ENCODE measurements at regions not wholly inside any gene's neighbourhood (a gene's known extent, or its start where the extent isn't known, plus 50 kb on each side); places are given as distances from the start of the nearest gene placed in this dataset.

DNA sequence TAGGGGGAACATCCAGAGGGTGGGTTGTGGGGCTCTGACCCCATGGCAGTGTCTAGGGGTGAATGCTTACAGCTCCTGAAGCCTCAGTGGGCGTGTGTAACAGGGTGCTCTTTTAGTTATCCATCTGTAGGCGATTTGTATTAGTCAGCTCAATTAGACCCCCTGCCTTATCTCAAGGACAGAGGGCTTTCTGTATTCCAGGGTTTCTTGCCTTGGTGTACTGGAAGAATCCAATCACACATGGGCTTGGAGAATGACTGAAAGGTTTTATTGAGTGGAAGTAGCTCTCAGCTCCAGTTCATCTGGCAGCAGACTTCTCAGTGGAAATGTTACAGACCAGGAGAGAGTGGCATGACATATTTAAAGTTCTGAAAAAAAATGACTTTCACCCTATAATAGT, 334.0 kb upstream of the GCFC2 start:
- TF ChIP-seq, protein P1, sequence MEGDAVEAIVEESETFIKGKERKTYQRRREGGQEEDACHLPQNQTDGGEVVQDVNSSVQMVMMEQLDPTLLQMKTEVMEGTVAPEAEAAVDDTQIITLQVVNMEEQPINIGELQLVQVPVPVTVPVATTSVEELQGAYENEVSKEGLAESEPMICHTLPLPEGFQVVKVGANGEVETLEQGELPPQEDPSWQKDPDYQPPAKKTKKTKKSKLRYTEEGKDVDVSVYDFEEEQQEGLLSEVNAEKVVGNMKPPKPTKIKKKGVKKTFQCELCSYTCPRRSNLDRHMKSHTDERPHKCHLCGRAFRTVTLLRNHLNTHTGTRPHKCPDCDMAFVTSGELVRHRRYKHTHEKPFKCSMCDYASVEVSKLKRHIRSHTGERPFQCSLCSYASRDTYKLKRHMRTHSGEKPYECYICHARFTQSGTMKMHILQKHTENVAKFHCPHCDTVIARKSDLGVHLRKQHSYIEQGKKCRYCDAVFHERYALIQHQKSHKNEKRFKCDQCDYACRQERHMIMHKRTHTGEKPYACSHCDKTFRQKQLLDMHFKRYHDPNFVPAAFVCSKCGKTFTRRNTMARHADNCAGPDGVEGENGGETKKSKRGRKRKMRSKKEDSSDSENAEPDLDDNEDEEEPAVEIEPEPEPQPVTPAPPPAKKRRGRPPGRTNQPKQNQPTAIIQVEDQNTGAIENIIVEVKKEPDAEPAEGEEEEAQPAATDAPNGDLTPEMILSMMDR (IDR thresholded peaks at IDR 0.05), result no peak
- no peak for TF ChIP-seq ZFX (IDR thresholded peaks at IDR 0.05; ENCODE audit: borderline replicate concordance)
